ENCODE measurements at regions not wholly inside any gene's neighbourhood (a gene's known extent, or its start where the extent isn't known, plus 50 kb on each side); places are given as distances from the start of the nearest gene placed in this dataset.

GRCh38 chr2:74743039-74743438, 89.0 kb downstream of the SEMA4F start:
- H3K36me3 Mint-ChIP-seq (ENCODE audit: low read depth) = no peaks in the 10 kb centered on the region
- DNase-seq (ENCODE audit: low spot score) = no peak
- H3K4me1 Mint-ChIP-seq (ENCODE audit: low read depth) = peaks cover 49% of the 10 kb centered on the region
- no peak overlapping the region for H3K4me3 Mint-ChIP-seq (ENCODE audit: unreplicated experiment)
- no peaks in the 10 kb centered on the region for H3K9me3 Mint-ChIP-seq (ENCODE audit: low read depth)
- no peaks in the 10 kb centered on the region for H3K27me3 Mint-ChIP-seq (ENCODE audit: low read depth)
- TF ChIP-seq CTCF (IDR thresholded peaks at IDR 0.05) = no peak
- H3K27ac Mint-ChIP-seq (ENCODE audit: unreplicated experiment) = no peak overlapping the region

GRCh38 chr2:74743778-74744177, 89.7 kb downstream of the SEMA4F start:
- Mint-ChIP-seq H3K27ac (ENCODE audit: unreplicated experiment) (no peak overlapping the region), H3K4me3 (ENCODE audit: unreplicated experiment) (no peak overlapping the region), H3K36me3 (ENCODE audit: low read depth) (no peaks in the 10 kb centered on the region), H3K4me1 (ENCODE audit: low read depth) (peaks cover 50% of the 10 kb centered on the region), H3K9me3 (ENCODE audit: low read depth) (no peaks in the 10 kb centered on the region), H3K27me3 (ENCODE audit: low read depth) (no peaks in the 10 kb centered on the region)
- no peak for TF ChIP-seq CTCF (IDR thresholded peaks at IDR 0.05)
- DNase-seq (ENCODE audit: low spot score) = no peak

GRCh38 chr2:74744731-74745515, 89.0 kb upstream of the HK2 start:
- Mint-ChIP-seq H3K27ac (ENCODE audit: unreplicated experiment) (no peak overlapping the region), H3K9me3 (ENCODE audit: low read depth) (no peaks in the 10 kb centered on the region), H3K27me3 (ENCODE audit: low read depth) (no peaks in the 10 kb centered on the region), H3K36me3 (ENCODE audit: low read depth) (no peaks in the 10 kb centered on the region), H3K4me1 (ENCODE audit: low read depth) (peaks cover 49% of the 10 kb centered on the region), H3K4me3 (ENCODE audit: unreplicated experiment) (no peak overlapping the region)
- no peak for TF ChIP-seq CTCF (IDR thresholded peaks at IDR 0.05)
- no peak for DNase-seq (ENCODE audit: low spot score)

- peaks cover 41% of the 10 kb centered on the region for H3K4me1 Mint-ChIP-seq (ENCODE audit: low read depth)
- no peaks in the 10 kb centered on the region for H3K27me3 Mint-ChIP-seq (ENCODE audit: low read depth)
Measured at GRCh38 chr2:74745766-74746165, 88.2 kb upstream of the HK2 start.

GRCh38 chr2:74746480-74746879, 87.4 kb upstream of the HK2 start:
- DNase-seq (ENCODE audit: low spot score) = no peak
- H3K27ac Mint-ChIP-seq (ENCODE audit: unreplicated experiment) = no peak overlapping the region
- no peak for TF ChIP-seq CTCF (IDR thresholded peaks at IDR 0.05)
- H3K4me1 Mint-ChIP-seq (ENCODE audit: low read depth) = peaks cover 34% of the 10 kb centered on the region
- no peak overlapping the region for H3K4me3 Mint-ChIP-seq (ENCODE audit: unreplicated experiment)
- H3K36me3 Mint-ChIP-seq (ENCODE audit: low read depth) = no peaks in the 10 kb centered on the region
- no peaks in the 10 kb centered on the region for H3K27me3 Mint-ChIP-seq (ENCODE audit: low read depth)
- no peaks in the 10 kb centered on the region for H3K9me3 Mint-ChIP-seq (ENCODE audit: low read depth)

More at GRCh38 chr2:74745766-74746165, 88.2 kb upstream of the HK2 start:
- no peak for TF ChIP-seq CTCF (IDR thresholded peaks at IDR 0.05)
- Mint-ChIP-seq H3K9me3 (ENCODE audit: low read depth) (no peaks in the 10 kb centered on the region), H3K27ac (ENCODE audit: unreplicated experiment) (no peak overlapping the region), H3K36me3 (ENCODE audit: low read depth) (no peaks in the 10 kb centered on the region), H3K4me3 (ENCODE audit: unreplicated experiment) (no peak overlapping the region)
- no peak for DNase-seq (ENCODE audit: low spot score)

Measured in chondrocyte (in vitro differentiated cells).